ENCODE measurements at regions not wholly inside any gene's neighbourhood (a gene's known extent, or its start where the extent isn't known, plus 50 kb on each side); places are given as distances from the start of the nearest gene placed in this dataset.

DNA sequence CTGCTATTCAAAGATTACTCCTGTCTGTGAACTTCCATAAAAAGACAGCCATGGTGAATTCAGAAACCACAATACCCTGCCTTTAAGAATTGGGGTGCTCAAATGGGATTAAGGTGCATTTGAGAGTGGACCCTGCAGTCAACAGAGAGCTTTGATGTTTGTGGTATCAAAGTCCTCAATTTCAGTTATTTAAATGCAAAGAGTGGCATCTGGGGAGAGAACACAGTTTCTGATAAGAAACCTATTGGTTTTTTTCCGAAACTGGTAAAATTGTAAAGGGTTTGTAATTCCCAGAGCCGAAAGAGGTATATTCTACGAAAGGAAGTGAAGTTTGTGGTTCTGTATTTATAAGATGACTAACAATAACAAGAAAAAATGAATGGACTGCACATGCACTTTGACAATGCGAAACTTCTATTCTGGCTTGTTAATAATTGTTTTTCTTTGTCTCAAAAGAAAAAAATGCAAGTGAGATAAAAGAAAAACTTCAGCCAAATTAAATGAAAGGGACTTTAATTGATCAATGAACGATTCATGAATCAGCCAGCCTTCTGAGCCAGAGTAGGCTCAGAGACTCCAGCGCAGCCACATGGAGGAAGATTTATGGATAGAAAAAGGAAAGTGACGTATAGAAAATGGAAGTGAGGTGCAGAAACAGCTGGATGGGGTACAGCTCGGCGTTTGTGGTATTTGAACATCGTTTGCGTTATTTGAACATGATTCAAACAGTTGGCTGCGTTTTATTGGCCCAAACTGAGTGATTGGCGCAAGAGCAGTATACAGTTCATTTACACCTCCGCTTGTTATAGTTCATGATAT is 70.5 kb upstream of the DUSP22 start:
- Histone ChIP-seq H3K9me2 (ENCODE audit: low read depth, low read length) (no peaks in the 10 kb centered on the region), H3K9ac (ENCODE audit: low read length) (no peak overlapping the region), H3K27me3 (ENCODE audit: insufficient read depth, low read length) (peaks cover 7% of the 10 kb centered on the region), H4K20me1 (ENCODE audit: insufficient read depth, low read length) (no peaks in the 10 kb centered on the region), H3K36me3 (ENCODE audit: insufficient read depth, low read length) (no peaks in the 10 kb centered on the region), H3K79me2 (ENCODE audit: insufficient read depth, low read length) (no peaks in the 10 kb centered on the region), H3F3A (ENCODE audit: insufficient read depth, low read length) (no peaks in the 10 kb centered on the region), H3K4me2 (ENCODE audit: low read length) (no peak overlapping the region), H3K9me3 (ENCODE audit: low read length) (no peaks in the 10 kb centered on the region), H3K4me3 (ENCODE audit: low read depth, low read length, poor library complexity, severe bottlenecking) (no peak overlapping the region), H3K4me1 (ENCODE audit: insufficient read depth, low read length, severe bottlenecking) (peaks cover 41% of the 10 kb centered on the region), H2AFZ (ENCODE audit: low read length) (no peak overlapping the region), H3K27ac (ENCODE audit: low read depth, low read length, poor library complexity, severe bottlenecking) (no peak overlapping the region)
- no peak for TF ChIP-seq EZH2 (IDR thresholded peaks at IDR 0.05; ENCODE audit: borderline replicate concordance, low read length)
- TF ChIP-seq, protein P1, sequence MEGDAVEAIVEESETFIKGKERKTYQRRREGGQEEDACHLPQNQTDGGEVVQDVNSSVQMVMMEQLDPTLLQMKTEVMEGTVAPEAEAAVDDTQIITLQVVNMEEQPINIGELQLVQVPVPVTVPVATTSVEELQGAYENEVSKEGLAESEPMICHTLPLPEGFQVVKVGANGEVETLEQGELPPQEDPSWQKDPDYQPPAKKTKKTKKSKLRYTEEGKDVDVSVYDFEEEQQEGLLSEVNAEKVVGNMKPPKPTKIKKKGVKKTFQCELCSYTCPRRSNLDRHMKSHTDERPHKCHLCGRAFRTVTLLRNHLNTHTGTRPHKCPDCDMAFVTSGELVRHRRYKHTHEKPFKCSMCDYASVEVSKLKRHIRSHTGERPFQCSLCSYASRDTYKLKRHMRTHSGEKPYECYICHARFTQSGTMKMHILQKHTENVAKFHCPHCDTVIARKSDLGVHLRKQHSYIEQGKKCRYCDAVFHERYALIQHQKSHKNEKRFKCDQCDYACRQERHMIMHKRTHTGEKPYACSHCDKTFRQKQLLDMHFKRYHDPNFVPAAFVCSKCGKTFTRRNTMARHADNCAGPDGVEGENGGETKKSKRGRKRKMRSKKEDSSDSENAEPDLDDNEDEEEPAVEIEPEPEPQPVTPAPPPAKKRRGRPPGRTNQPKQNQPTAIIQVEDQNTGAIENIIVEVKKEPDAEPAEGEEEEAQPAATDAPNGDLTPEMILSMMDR (IDR thresholded peaks at IDR 0.05; ENCODE audit: low read length): no peak

DNA sequence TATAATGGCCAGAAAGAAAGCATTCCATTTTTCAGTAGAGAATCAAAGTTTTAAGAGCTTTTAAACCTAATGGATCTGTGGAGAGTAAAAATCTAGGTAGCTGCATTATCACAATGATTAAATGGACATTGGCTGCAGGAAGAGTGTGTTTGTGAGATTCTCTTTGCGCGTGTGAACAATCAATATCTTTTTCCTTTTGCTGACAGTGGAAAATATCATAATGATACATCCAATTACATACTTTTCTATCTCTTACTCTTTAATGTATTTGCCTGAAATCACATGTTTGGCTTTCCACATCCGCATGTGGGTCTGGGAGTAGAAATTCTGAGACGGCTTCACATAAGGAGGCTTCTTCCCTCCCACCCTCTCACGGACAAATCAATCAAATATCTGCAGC is 69.8 kb upstream of the DUSP22 start:
- TF ChIP-seq, protein P1 (IDR thresholded peaks at IDR 0.05; ENCODE audit: low read length): no peak
- no peak for TF ChIP-seq EZH2 (IDR thresholded peaks at IDR 0.05; ENCODE audit: borderline replicate concordance, low read length)
- Histone ChIP-seq H3K4me3 (ENCODE audit: low read depth, low read length, poor library complexity, severe bottlenecking) (no peak overlapping the region), H3F3A (ENCODE audit: insufficient read depth, low read length) (no peaks in the 10 kb centered on the region), H4K20me1 (ENCODE audit: insufficient read depth, low read length) (no peaks in the 10 kb centered on the region), H2AFZ (ENCODE audit: low read length) (no peak overlapping the region), H3K4me1 (ENCODE audit: insufficient read depth, low read length, severe bottlenecking) (peaks cover 37% of the 10 kb centered on the region), H3K9ac (ENCODE audit: low read length) (no peak overlapping the region), H3K4me2 (ENCODE audit: low read length) (no peak overlapping the region), H3K79me2 (ENCODE audit: insufficient read depth, low read length) (no peaks in the 10 kb centered on the region), H3K9me2 (ENCODE audit: low read depth, low read length) (no peaks in the 10 kb centered on the region), H3K9me3 (ENCODE audit: low read length) (no peaks in the 10 kb centered on the region), H3K27me3 (ENCODE audit: insufficient read depth, low read length) (peaks cover 9% of the 10 kb centered on the region), H3K36me3 (ENCODE audit: insufficient read depth, low read length) (no peaks in the 10 kb centered on the region), H3K27ac (ENCODE audit: low read depth, low read length, poor library complexity, severe bottlenecking) (no peak overlapping the region)

DNA sequence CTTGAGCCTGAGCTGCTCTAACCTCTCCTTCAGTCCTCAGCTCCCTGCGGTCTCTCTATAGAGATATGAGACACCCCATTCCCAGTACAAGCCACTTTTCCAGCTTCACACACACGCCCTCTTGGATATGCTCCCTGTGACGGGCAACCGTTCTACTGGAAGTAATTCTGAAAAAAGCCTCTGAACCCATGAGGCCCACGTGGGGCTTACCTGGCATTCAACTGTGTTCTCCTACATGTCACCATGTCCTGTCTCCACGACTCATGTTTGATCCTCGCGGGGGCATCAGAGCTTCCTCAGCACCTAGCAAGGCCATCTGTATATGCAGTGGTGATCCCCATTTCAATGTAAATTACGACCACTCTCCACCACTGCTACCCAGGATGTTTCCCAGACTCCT is 69.2 kb upstream of the DUSP22 start:
- TF ChIP-seq, protein P1 (IDR thresholded peaks at IDR 0.05; ENCODE audit: low read length): no peak
- TF ChIP-seq EZH2 (IDR thresholded peaks at IDR 0.05; ENCODE audit: borderline replicate concordance, low read length): no peak
- Histone ChIP-seq H3K9ac (ENCODE audit: low read length) (no peak overlapping the region), H3K36me3 (ENCODE audit: insufficient read depth, low read length) (no peaks in the 10 kb centered on the region), H4K20me1 (ENCODE audit: insufficient read depth, low read length) (no peaks in the 10 kb centered on the region), H3F3A (ENCODE audit: insufficient read depth, low read length) (no peaks in the 10 kb centered on the region), H2AFZ (ENCODE audit: low read length) (no peak overlapping the region), H3K4me2 (ENCODE audit: low read length) (no peak overlapping the region), H3K4me1 (ENCODE audit: insufficient read depth, low read length, severe bottlenecking) (peaks cover 32% of the 10 kb centered on the region), H3K27me3 (ENCODE audit: insufficient read depth, low read length) (peaks cover 9% of the 10 kb centered on the region), H3K4me3 (ENCODE audit: low read depth, low read length, poor library complexity, severe bottlenecking) (no peak overlapping the region), H3K79me2 (ENCODE audit: insufficient read depth, low read length) (no peaks in the 10 kb centered on the region), H3K27ac (ENCODE audit: low read depth, low read length, poor library complexity, severe bottlenecking) (no peak overlapping the region), H3K9me3 (ENCODE audit: low read length) (no peaks in the 10 kb centered on the region), H3K9me2 (ENCODE audit: low read depth, low read length) (no peaks in the 10 kb centered on the region)

Measured in OCI-LY1 (cell line).